ENCODE measurements at regions not wholly inside any gene's neighbourhood (a gene's known extent, or its start where the extent isn't known, plus 50 kb on each side); places are given as distances from the start of the nearest gene placed in this dataset.
"Not testable (repeated sequence)": the region's sequence is repeated elsewhere in the genome, so short reads cannot be mapped to it uniquely, and the experiment has no call there.

DNA sequence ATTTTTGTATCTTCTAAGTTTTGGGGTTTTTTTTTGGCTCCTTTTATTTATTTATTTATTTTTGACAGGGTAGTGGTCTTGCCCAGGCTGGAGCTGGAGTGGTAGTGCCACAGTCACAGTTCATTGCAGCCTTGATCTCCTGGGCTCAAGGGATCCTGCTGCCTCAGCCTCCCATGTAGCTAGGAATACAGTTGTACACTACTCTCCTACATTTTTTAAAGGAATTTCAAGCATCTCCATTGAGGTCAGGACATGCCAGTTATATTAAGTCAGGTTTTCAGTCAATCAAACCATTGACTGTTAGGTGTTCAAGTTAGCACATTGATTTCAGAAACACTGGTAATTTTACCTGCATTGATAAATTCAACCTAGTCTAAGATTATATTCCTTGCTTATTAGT, 480.5 kb upstream of the SPRY2 start:
- Histone ChIP-seq H2AFZ (ENCODE audit: low read depth) (no peak overlapping the region), H3K4me1 (ENCODE audit: low read depth, poor library complexity, severe bottlenecking) (no peaks in the 10 kb centered on the region), H3K4me2 (no peak overlapping the region), H3K27me3 (ENCODE audit: insufficient read depth, low read depth) (no peaks in the 10 kb centered on the region), H3K9ac (no peak overlapping the region), H3K27ac (no peak overlapping the region), H3K79me2 (ENCODE audit: insufficient read depth, low read depth) (no peaks in the 10 kb centered on the region), H3K4me3 (IDR thresholded peaks at IDR 0.05; ENCODE audit: insufficient read depth, low read depth, low read length) (no peak overlapping the region), H4K20me1 (ENCODE audit: insufficient read depth) (no peaks in the 10 kb centered on the region), H3K36me3 (ENCODE audit: insufficient read depth) (no peaks in the 10 kb centered on the region)
- no peak for TF ChIP-seq CTCF (conservative IDR thresholded peaks at IDR 0.05; ENCODE audit: low read depth, low read length)

GRCh38 chr13:80817979-80818378, 477.1 kb upstream of the SPRY2 start:
- Histone ChIP-seq H3K27ac (no peak overlapping the region), H3K79me2 (ENCODE audit: insufficient read depth, low read depth) (no peaks in the 10 kb centered on the region), H3K4me2 (no peak overlapping the region), H3K27me3 (ENCODE audit: insufficient read depth, low read depth) (no peaks in the 10 kb centered on the region), H3K36me3 (ENCODE audit: insufficient read depth) (no peaks in the 10 kb centered on the region), H3K9ac (no peak overlapping the region), H3K4me3 (IDR thresholded peaks at IDR 0.05; ENCODE audit: insufficient read depth, low read depth, low read length) (no peak overlapping the region), H4K20me1 (ENCODE audit: insufficient read depth) (no peaks in the 10 kb centered on the region), H2AFZ (ENCODE audit: low read depth) (no peak overlapping the region), H3K4me1 (ENCODE audit: low read depth, poor library complexity, severe bottlenecking) (no peaks in the 10 kb centered on the region)
- TF ChIP-seq CTCF (conservative IDR thresholded peaks at IDR 0.05; ENCODE audit: low read depth, low read length) = no peak

DNA sequence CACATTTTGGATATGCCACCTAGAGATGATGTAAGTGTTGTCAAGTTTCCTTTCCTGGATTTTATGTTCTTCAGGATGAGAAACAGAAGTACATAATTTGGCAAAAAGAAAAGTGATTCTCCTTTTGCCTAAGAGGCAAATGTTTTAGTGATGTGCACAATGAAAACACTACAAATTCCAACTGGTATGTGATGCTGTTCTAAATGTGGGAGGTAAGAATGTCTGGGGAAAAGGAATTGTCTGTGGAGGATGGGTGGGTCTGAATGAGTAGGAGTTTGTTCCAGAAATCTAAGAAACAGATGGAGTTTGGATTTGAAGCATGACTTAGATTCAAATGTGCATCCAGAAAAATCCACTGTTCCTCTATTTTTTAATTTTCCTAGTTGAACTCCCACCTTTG, 473.6 kb upstream of the SPRY2 start:
- H4K20me1 ChIP-seq (ENCODE audit: insufficient read depth) = no peaks in the 10 kb centered on the region
- H3K36me3 ChIP-seq (ENCODE audit: insufficient read depth) = no peaks in the 10 kb centered on the region
- no peak overlapping the region for H2AFZ ChIP-seq (ENCODE audit: low read depth)
- no peaks in the 10 kb centered on the region for H3K27me3 ChIP-seq (ENCODE audit: insufficient read depth, low read depth)
- H3K79me2 ChIP-seq (ENCODE audit: insufficient read depth, low read depth) = no peaks in the 10 kb centered on the region
- no peaks in the 10 kb centered on the region for H3K4me1 ChIP-seq (ENCODE audit: low read depth, poor library complexity, severe bottlenecking)
- TF ChIP-seq CTCF (conservative IDR thresholded peaks at IDR 0.05; ENCODE audit: low read depth, low read length) = no peak
- H3K4me3 ChIP-seq (IDR thresholded peaks at IDR 0.05; ENCODE audit: insufficient read depth, low read depth, low read length) = no peak overlapping the region
- H3K9ac ChIP-seq = no peak overlapping the region
- H3K27ac ChIP-seq = no peak overlapping the region
- H3K4me2 ChIP-seq = no peak overlapping the region

DNA sequence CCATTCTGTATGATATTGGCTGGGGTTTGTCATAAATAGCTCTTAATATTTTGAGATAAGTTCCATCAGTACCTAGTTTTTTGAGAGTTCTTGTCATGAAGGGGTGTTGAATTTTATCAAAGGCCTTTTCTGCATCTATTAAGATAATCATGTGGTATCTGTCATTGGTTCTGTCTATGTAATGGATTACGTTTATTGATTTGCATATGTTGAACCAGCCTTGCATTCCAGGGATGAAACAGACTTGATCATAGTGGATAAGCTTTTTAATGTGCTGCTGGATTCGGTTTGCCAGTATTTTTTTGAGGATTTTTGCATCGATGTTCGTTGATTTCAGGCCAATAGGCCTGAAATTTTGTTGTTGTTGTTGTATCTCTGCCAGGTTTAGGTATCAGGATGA, 469.4 kb upstream of the SPRY2 start:
- H3K27ac ChIP-seq; H3K4me3 ChIP-seq (IDR thresholded peaks at IDR 0.05; ENCODE audit: insufficient read depth, low read depth, low read length); H3K27me3 ChIP-seq (ENCODE audit: insufficient read depth, low read depth); H3K4me1 ChIP-seq (ENCODE audit: low read depth, poor library complexity, severe bottlenecking); H2AFZ ChIP-seq (ENCODE audit: low read depth); H4K20me1 ChIP-seq (ENCODE audit: insufficient read depth); H3K79me2 ChIP-seq (ENCODE audit: insufficient read depth, low read depth); H3K36me3 ChIP-seq (ENCODE audit: insufficient read depth); H3K4me2 ChIP-seq; H3K9ac ChIP-seq: not testable (repeated sequence)

DNA sequence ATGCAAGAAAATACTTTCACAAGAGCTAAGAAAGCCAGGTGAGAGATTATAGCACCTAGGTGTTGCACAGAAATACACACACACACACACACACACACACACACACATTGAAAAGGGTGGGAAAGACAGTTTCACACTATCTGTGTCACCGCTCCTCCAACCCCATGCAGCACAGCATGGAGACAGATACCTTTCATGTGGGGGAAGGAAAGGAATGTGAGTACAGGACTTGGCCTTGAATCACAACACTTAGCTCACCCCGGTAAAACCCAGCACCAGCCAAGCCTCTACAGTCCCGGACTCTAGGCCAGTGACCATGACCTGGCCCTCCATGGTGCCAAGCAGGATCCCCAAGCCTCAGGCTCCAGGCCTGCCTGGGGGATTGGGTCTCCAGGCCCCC, 462.0 kb upstream of the SPRY2 start:
- Histone ChIP-seq H3K4me1 (ENCODE audit: low read depth, poor library complexity, severe bottlenecking) (no peaks in the 10 kb centered on the region), H3K4me2 (no peak overlapping the region), H3K9ac (no peak overlapping the region), H3K79me2 (ENCODE audit: insufficient read depth, low read depth) (no peaks in the 10 kb centered on the region), H3K27ac (no peak overlapping the region), H3K36me3 (ENCODE audit: insufficient read depth) (no peaks in the 10 kb centered on the region), H2AFZ (ENCODE audit: low read depth) (no peak overlapping the region), H3K4me3 (IDR thresholded peaks at IDR 0.05; ENCODE audit: insufficient read depth, low read depth, low read length) (no peak overlapping the region), H4K20me1 (ENCODE audit: insufficient read depth) (no peaks in the 10 kb centered on the region), H3K27me3 (ENCODE audit: insufficient read depth, low read depth) (no peaks in the 10 kb centered on the region)
- TF ChIP-seq CTCF (conservative IDR thresholded peaks at IDR 0.05; ENCODE audit: low read depth, low read length) = no peak

All from KMS-11 (cell line).